ENCODE measurements at regions not wholly inside any gene's neighbourhood (a gene's known extent, or its start where the extent isn't known, plus 50 kb on each side); places are given as distances from the start of the nearest gene placed in this dataset. TPM values are rescaled to one million over a fixed set of nuclear protein-coding genes. Genes with fewer than 3 reads are reported as not detected.

Small RNAs in the stretch of these regions (microRNA-seq; reads per million reads assigned to microRNA genes)
- gene MIR3156-3 = not detected

Small RNAs in the stretch of these regions (small RNA-seq; reads per million reads assigned to genes)
- gene MIR3156-3 (ENCODE audit: low replicate concordance) = not detected
